Kidney epithelial cell (primary cell): ENCODE measurements at regions not wholly inside any gene's neighbourhood (a gene's known extent, or its start where the extent isn't known, plus 50 kb on each side); places are given as distances from the start of the nearest gene placed in this dataset.

Source experiments
- DNase-seq: peaks from one replicate; pipeline ENCODE4 v3.0.0-alpha.2; 2010; ENCODE audit warnings: low read depth
- H3K27me3 ChIP-seq: 2 replicates; pipeline ENCODE4 v1.6.0; 2011; ENCODE audit warnings: low read length; ENCODE audit not compliant: control insufficient read depth, insufficient read depth
- H3K36me3 ChIP-seq: 2 replicates; pipeline ENCODE4 v1.5.1; 2011; ENCODE audit warnings: low read length; ENCODE audit not compliant: control insufficient read depth, insufficient read depth
- H3K4me3 ChIP-seq: 2 replicates; pipeline ENCODE4 v1.5.1; 2011; ENCODE audit warnings: low read depth, mild to moderate bottlenecking, control low read depth, low read length
- TF ChIP-seq, protein P1 (sequence below): IDR thresholded peaks from 2 replicates; pipeline ENCODE4 v1.5.1; 2011; ENCODE audit warnings: mild to moderate bottlenecking, moderate library complexity, low read length, control low read depth, inconsistent platforms; ENCODE audit not compliant: insufficient read depth, poor library complexity, severe bottlenecking

DNA sequence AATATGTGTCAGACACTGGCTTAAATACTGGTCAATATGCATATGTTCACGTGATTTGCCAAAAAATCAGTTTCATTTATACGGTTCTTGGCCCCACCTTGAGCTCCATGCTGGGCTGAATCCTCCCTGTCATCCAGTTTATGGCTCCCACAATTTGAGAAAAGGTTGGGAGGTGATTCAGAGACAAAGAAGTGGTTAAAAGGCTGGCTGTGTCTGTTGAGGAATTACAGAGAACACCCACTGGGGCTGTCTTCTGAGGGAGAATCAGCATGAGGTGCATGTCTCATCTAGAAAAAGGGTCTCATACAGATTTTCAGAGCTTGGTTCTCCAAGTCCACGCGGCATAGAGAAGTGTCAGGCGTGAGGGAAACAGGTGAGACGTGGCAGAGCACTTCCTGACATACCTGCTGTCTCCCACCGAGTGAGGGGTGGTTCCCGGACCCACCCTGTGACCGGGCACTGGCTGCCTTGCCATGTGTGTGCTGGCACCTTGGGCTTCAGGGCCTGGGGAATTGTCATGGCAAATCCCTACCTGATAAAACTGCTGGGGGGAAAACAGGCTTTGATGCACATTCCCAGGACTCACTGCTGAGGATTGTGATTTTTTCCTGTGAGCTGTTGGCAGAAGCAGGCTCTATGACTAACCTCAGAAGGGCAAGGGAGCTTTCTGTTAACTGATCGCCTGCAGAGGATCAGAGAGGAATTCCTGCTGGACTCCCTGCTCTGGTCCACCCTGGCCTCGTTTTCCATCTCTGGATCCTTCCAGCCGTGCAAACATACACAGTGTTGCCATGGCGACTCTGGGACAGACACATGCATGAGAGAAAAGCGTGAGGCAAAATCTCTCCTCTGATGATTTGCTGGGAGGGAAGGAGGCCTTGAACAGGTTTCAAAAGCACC, 223.6 kb downstream of the ADAMTS15 start:
- Histone ChIP-seq H3K4me3 (no peak overlapping the region), H3K27me3 (no peaks in the 10 kb centered on the region), H3K36me3 (no peaks in the 10 kb centered on the region)
- TF ChIP-seq, protein P1, sequence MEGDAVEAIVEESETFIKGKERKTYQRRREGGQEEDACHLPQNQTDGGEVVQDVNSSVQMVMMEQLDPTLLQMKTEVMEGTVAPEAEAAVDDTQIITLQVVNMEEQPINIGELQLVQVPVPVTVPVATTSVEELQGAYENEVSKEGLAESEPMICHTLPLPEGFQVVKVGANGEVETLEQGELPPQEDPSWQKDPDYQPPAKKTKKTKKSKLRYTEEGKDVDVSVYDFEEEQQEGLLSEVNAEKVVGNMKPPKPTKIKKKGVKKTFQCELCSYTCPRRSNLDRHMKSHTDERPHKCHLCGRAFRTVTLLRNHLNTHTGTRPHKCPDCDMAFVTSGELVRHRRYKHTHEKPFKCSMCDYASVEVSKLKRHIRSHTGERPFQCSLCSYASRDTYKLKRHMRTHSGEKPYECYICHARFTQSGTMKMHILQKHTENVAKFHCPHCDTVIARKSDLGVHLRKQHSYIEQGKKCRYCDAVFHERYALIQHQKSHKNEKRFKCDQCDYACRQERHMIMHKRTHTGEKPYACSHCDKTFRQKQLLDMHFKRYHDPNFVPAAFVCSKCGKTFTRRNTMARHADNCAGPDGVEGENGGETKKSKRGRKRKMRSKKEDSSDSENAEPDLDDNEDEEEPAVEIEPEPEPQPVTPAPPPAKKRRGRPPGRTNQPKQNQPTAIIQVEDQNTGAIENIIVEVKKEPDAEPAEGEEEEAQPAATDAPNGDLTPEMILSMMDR = no peak
- peak; percentile 62 for DNase-seq

- DNase-seq = peak; percentile 56
- TF ChIP-seq, protein P1 = no peak
- Histone ChIP-seq H3K36me3 (no peaks in the 10 kb centered on the region), H3K27me3 (no peaks in the 10 kb centered on the region), H3K4me3 (no peak overlapping the region)
Measured at GRCh38 chr11:130672911-130673310, 224.5 kb downstream of the ADAMTS15 start.

DNA sequence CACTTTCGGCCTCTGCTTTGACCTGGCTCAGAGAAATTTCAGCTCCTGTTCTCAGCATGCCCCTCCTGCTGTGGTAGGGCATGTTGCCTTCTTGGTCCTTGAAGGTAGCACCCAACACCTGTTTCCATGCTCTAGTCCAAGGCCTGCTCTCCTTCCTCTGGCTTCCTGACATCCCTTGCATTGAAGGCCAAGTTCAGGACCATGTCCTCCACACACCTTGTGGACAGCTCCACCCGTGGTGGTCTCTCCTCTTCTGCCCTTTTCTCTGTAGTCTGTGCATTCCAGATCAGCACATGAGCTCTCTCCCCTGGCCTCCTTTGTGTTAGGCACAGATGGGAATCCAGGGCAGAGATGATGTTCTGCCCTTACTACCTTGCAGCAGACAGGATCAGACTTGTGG, 225.3 kb downstream of the ADAMTS15 start:
- Histone ChIP-seq H3K4me3 (no peak overlapping the region), H3K36me3 (no peaks in the 10 kb centered on the region), H3K27me3 (no peaks in the 10 kb centered on the region)
- no peak for DNase-seq
- TF ChIP-seq, protein P1 = no peak

DNA sequence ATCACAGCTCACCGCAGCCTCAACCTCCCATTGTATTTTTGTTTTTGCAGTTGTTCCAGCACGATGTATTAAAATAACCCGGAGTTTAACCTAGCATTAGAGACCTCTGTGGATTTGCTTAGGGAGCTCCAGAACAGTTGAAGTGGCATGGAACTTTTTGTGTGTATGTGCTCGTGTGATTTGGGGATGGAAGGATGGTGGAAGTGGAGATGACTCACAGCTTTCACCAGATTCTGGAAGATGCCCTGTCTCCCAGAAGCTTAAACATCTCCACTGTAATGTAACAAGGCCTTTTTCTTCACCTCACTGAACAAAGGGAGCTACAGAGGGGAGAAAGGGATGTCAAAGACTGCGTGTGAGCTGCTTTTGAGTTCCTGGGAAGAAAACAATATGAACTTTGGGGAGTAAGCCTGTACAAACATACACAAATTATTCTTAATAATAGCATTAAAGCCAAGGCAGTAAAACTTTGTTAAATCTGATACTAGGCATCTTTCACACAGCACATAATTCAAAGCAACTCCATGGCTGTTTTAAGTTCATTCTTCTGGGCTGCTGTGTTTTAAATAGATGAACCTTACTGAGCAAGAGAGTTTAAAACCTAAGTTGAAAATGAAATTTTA, 226.4 kb downstream of the ADAMTS15 start:
- no peaks in the 10 kb centered on the region for H3K27me3 ChIP-seq
- TF ChIP-seq, protein P1 = no peak
- DNase-seq = no peak
- H3K36me3 ChIP-seq = no peaks in the 10 kb centered on the region
- H3K4me3 ChIP-seq = no peak overlapping the region

DNA sequence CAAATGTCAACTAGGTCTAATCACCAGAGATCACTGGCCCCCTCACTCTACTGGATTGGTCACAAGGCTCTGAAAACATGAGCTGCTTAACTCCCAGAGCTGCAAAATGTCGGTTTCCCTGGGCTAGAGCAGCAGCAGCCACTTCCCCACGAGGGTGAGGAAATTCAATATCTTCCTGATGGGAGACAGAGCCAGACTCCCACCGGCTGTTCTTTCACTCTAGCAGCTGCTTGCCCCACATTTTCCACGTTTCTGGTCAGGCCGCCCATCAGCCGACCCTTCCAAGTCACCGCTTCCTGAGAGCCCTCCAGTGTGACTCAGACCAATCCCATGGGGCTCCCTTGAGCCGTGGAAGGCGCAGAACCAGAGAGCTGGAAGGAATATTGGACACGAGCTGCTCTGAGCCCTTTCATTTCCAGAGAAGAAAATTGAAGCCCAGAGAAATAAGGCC, 227.0 kb downstream of the ADAMTS15 start:
- no peak for DNase-seq

More for the DNA sequence above, 227.0 kb downstream of the ADAMTS15 start:
- Histone ChIP-seq H3K36me3 (no peaks in the 10 kb centered on the region), H3K27me3 (no peaks in the 10 kb centered on the region), H3K4me3 (no peak overlapping the region)
- TF ChIP-seq, protein P1 = no peak
